ENCODE measurements at regions not wholly inside any gene's neighbourhood (a gene's known extent, or its start where the extent isn't known, plus 50 kb on each side); places are given as distances from the start of the nearest gene placed in this dataset.
A peak's percentile ranks its signal among the peaks of the same experiment; 100 is the strongest.

DNA sequence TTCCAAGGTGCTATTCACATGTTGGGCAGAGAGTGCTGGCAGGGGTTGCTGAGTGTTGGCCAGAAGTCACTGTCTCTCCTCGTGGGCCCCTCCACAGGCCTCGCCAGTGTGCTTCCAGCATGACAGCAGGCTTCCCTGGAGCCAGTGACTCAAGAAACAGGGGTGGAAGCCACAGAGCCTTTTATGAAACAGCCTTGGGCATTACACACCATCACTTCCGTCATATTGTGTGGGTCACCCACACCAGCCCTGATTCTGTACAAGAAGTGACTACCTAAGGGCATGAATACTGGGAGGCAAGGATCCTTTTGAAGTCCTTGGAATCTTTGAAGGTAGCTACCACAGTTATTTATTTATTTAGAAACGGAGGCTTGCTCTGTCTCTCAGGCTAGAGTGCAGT, 177.6 kb upstream of the UBE3A start (continued):
- TF ChIP-seq, protein P1, sequence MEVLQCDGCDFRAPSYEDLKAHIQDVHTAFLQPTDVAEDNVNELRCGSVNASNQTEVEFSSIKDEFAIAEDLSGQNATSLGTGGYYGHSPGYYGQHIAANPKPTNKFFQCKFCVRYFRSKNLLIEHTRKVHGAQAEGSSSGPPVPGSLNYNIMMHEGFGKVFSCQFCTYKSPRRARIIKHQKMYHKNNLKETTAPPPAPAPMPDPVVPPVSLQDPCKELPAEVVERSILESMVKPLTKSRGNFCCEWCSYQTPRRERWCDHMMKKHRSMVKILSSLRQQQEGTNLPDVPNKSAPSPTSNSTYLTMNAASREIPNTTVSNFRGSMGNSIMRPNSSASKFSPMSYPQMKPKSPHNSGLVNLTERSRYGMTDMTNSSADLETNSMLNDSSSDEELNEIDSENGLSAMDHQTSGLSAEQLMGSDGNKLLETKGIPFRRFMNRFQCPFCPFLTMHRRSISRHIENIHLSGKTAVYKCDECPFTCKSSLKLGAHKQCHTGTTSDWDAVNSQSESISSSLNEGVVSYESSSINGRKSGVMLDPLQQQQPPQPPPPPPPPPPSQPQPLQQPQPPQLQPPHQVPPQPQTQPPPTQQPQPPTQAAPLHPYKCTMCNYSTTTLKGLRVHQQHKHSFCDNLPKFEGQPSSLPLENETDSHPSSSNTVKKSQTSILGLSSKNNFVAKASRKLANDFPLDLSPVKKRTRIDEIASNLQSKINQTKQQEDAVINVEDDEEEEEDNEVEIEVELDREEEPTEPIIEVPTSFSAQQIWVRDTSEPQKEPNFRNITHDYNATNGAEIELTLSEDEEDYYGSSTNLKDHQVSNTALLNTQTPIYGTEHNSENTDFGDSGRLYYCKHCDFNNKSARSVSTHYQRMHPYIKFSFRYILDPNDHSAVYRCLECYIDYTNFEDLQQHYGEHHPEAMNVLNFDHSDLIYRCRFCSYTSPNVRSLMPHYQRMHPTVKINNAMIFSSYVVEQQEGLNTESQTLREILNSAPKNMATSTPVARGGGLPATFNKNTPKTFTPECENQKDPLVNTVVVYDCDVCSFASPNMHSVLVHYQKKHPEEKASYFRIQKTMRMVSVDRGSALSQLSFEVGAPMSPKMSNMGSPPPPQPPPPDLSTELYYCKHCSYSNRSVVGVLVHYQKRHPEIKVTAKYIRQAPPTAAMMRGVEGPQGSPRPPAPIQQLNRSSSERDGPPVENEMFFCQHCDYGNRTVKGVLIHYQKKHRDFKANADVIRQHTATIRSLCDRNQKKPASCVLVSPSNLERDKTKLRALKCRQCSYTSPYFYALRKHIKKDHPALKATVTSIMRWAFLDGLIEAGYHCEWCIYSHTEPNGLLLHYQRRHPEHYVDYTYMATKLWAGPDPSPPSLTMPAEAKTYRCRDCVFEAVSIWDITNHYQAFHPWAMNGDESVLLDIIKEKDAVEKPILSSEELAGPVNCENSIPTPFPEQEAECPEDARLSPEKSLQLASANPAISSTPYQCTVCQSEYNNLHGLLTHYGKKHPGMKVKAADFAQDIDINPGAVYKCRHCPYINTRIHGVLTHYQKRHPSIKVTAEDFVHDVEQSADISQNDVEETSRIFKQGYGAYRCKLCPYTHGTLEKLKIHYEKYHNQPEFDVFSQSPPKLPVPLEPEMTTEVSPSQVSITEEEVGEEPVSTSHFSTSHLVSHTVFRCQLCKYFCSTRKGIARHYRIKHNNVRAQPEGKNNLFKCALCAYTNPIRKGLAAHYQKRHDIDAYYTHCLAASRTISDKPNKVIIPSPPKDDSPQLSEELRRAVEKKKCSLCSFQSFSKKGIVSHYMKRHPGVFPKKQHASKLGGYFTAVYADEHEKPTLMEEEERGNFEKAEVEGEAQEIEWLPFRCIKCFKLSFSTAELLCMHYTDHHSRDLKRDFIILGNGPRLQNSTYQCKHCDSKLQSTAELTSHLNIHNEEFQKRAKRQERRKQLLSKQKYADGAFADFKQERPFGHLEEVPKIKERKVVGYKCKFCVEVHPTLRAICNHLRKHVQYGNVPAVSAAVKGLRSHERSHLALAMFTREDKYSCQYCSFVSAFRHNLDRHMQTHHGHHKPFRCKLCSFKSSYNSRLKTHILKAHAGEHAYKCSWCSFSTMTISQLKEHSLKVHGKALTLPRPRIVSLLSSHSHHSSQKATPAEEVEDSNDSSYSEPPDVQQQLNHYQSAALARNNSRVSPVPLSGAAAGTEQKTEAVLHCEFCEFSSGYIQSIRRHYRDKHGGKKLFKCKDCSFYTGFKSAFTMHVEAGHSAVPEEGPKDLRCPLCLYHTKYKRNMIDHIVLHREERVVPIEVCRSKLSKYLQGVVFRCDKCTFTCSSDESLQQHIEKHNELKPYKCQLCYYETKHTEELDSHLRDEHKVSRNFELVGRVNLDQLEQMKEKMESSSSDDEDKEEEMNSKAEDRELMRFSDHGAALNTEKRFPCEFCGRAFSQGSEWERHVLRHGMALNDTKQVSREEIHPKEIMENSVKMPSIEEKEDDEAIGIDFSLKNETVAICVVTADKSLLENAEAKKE (CRISPR knock-in tag; IDR thresholded peaks at IDR 0.05) = no peak
- no peak for TF ChIP-seq ZNF331 (CRISPR knock-in tag; IDR thresholded peaks at IDR 0.05; ENCODE audit: low read depth)

DNA sequence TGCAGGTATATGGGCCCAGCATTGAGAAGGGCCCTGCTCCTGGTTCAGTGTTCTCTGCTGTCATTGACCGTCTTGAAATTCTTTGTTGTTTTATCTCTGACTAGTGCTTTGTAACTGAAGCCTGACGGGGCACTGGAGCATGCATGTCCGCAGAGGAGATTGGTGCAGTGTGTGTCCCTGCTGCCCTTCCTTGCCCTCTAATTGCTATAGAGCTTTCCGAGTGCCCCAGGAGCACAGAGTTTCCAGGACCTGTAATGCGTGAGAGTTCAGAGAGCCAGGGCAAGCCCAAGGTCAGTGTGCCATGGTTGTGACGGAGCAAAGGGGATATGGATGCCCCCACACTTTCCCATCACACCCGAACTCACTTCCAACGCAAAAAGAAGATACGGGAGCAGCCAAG, 174.3 kb upstream of the UBE3A start:
- H3K27ac ChIP-seq (ENCODE audit: low read depth) = no peak overlapping the region
- H3K4me1 ChIP-seq (ENCODE audit: insufficient read depth) = no peaks in the 10 kb centered on the region
- Mint-ChIP-seq H3K4me3 (no peak overlapping the region), H3K4me1 (no peaks in the 10 kb centered on the region; the same call in 2 of the 3 replicates), H3K9me3 (no peaks in the 10 kb centered on the region), H3K36me3 (ENCODE audit: low read depth) (no peaks in the 10 kb centered on the region), H3K27me3 (ENCODE audit: insufficient read depth, low read depth, poor library complexity) (peaks cover 8% of the 10 kb centered on the region), H3K27ac (no peak overlapping the region; the same call in 1 of the 2 replicates)
- ATAC-seq (no peak), DNase-seq (ENCODE audit: low spot score) (no peak)
- no peaks in the 10 kb centered on the region for H3K9me2 ChIP-seq (ENCODE audit: insufficient read depth)
- H4K20me1 ChIP-seq (replicated peaks; ENCODE audit: insufficient read depth) = no peaks in the 10 kb centered on the region
- no peaks in the 10 kb centered on the region for H3K27me3 ChIP-seq (ENCODE audit: insufficient read depth)
- no peaks in the 10 kb centered on the region for H3F3A ChIP-seq (replicated peaks; ENCODE audit: low read depth)
- H3K4me3 ChIP-seq = no peak overlapping the region
- no peaks in the 10 kb centered on the region for H3K36me3 ChIP-seq (ENCODE audit: insufficient read depth)
- peak overlapping the region; percentile 92; the same call in 1 of the 2 replicates for H2AFZ ChIP-seq
- H3K79me2 ChIP-seq (replicated peaks; ENCODE audit: insufficient read depth) = no peaks in the 10 kb centered on the region
- H3K4me2 ChIP-seq = no peak overlapping the region
- TF ChIP-seq STAT1 (IDR thresholded peaks at IDR 0.05; ENCODE audit: unreplicated experiment) (no peak), POLR2AphosphoS5 (IDR thresholded peaks at IDR 0.05; ENCODE audit: low read depth) (no peak), NANOG (IDR thresholded peaks at IDR 0.05; ENCODE audit: borderline replicate concordance) (no peak), ZNF331 (CRISPR knock-in tag; IDR thresholded peaks at IDR 0.05; ENCODE audit: low read depth) (no peak), ETS1 (IDR thresholded peaks at IDR 0.05) (no peak), JUNB (IDR thresholded peaks at IDR 0.05; ENCODE audit: unreplicated experiment) (no peak), EZH2 (IDR thresholded peaks at IDR 0.05; ENCODE audit: low read depth, unreplicated experiment) (no peak), EZH2phosphoT487 (IDR thresholded peaks at IDR 0.05; ENCODE audit: unreplicated experiment) (no peak), REST (IDR thresholded peaks at IDR 0.05; ENCODE audit: unreplicated experiment) (no peak), ZNF114 (CRISPR knock-in tag; IDR thresholded peaks at IDR 0.05) (no peak), CREB1 (CRISPR knock-in tag; IDR thresholded peaks at IDR 0.05; ENCODE audit: low read depth) (no peak)
- TF ChIP-seq, protein P2, sequence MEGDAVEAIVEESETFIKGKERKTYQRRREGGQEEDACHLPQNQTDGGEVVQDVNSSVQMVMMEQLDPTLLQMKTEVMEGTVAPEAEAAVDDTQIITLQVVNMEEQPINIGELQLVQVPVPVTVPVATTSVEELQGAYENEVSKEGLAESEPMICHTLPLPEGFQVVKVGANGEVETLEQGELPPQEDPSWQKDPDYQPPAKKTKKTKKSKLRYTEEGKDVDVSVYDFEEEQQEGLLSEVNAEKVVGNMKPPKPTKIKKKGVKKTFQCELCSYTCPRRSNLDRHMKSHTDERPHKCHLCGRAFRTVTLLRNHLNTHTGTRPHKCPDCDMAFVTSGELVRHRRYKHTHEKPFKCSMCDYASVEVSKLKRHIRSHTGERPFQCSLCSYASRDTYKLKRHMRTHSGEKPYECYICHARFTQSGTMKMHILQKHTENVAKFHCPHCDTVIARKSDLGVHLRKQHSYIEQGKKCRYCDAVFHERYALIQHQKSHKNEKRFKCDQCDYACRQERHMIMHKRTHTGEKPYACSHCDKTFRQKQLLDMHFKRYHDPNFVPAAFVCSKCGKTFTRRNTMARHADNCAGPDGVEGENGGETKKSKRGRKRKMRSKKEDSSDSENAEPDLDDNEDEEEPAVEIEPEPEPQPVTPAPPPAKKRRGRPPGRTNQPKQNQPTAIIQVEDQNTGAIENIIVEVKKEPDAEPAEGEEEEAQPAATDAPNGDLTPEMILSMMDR (conservative IDR thresholded peaks at IDR 0.05; ENCODE audit: low read depth in 2 of 2) = no peak

Measured in GM23338 (cell line).